GM23248 (cell line): ENCODE measurements at regions not wholly inside any gene's neighbourhood (a gene's known extent, or its start where the extent isn't known, plus 50 kb on each side); places are given as distances from the start of the nearest gene placed in this dataset.

Experiments
- EZH2 ChIP-seq: fragments of 200-600 bp; sonication (generic); IDR thresholded peaks from 2 replicates; pipeline ENCODE4 v1.6.1; 2018; ENCODE audit warnings: antibody characterized with exemption, mild to moderate bottlenecking; ENCODE audit not compliant: insufficient read depth, poor library complexity, severe bottlenecking
- EZH2phosphoT487 ChIP-seq: fragments of 200-600 bp; sonication (generic); IDR thresholded peaks from 2 replicates; pipeline ENCODE4 v1.6.1; 2018; ENCODE audit warnings: antibody characterized with exemption, moderate library complexity, mild to moderate bottlenecking, low read depth; ENCODE audit not compliant: insufficient read depth

DNA sequence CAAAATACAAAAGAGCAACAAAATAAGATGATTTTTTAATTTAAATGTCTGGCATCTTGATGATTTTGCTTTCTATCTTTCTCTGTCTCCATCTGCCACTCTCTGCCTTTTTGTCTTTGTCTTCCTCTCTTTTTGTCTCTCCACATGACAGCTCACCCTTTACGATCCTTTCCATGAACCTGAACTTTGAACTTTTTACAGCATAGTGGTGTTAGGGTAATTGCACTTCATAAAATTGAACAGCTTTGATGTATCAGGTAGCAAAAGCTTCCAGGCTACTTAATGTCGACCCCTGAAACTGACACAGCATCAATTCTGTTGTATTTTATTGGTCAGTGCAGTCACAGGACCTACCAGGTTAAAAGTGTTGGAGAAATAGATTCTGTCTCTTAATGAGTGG lies 1517.0 kb downstream of the ADGRL3 start:
- TF ChIP-seq EZH2 (no peak), EZH2phosphoT487 (no peak)
